B cell (primary cell): ENCODE measurements at regions not wholly inside any gene's neighbourhood (a gene's known extent, or its start where the extent isn't known, plus 50 kb on each side); places are given as distances from the start of the nearest gene placed in this dataset.

Experiments
- EZH2 ChIP-seq: IDR thresholded peaks from 2 replicates; pipeline ENCODE4 v1.6.1; 2012; ENCODE audit warnings: borderline replicate concordance, low read depth, mild to moderate bottlenecking, moderate library complexity, low read length; ENCODE audit not compliant: insufficient read depth, poor library complexity, severe bottlenecking
- TF ChIP-seq, protein P1 (sequence below): fragments of 200-600 bp; IDR thresholded peaks from one replicate; pipeline ENCODE4 v1.8.0; 2022; ENCODE audit warnings: antibody characterized with exemption, mild to moderate bottlenecking

DNA sequence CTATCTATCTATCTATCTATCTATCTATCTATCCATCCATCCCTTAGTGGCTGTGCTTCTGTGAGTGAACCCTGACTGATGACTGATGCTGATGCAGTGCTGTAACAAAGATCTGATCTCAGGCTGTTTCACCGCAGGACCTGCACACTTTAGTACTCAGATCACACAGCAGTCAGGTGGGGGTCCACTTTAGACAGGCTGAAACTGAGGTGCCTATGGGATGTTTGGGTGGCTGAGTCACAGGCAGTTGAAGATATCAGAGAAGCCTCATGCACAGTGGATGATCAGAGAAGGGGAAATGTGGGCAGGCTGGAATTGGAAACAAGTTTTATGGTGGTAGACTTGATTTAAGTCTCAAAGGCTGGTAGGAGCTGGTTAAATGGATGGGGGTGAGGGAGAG is 156.4 kb downstream of the INSIG2 start:
- TF ChIP-seq, protein P1, sequence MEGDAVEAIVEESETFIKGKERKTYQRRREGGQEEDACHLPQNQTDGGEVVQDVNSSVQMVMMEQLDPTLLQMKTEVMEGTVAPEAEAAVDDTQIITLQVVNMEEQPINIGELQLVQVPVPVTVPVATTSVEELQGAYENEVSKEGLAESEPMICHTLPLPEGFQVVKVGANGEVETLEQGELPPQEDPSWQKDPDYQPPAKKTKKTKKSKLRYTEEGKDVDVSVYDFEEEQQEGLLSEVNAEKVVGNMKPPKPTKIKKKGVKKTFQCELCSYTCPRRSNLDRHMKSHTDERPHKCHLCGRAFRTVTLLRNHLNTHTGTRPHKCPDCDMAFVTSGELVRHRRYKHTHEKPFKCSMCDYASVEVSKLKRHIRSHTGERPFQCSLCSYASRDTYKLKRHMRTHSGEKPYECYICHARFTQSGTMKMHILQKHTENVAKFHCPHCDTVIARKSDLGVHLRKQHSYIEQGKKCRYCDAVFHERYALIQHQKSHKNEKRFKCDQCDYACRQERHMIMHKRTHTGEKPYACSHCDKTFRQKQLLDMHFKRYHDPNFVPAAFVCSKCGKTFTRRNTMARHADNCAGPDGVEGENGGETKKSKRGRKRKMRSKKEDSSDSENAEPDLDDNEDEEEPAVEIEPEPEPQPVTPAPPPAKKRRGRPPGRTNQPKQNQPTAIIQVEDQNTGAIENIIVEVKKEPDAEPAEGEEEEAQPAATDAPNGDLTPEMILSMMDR, result no peak
- no peak for TF ChIP-seq EZH2
